Stimulated activated CD8-positive, alpha-beta memory T cell treated with anti-CD3 and anti-CD28 coated beads, Interleukin-15, amount 100 ng/mL, for 4 hours (primary cell): ENCODE measurements at regions not wholly inside any gene's neighbourhood (a gene's known extent, or its start where the extent isn't known, plus 50 kb on each side); places are given as distances from the start of the nearest gene placed in this dataset.

Experiments
- DNase-seq, 2 donors: peaks; one replicate each; pipeline ENCODE4 v3.0.0-alpha.2; 2020; ENCODE audit warnings: low read depth in 2 of 2

DNA sequence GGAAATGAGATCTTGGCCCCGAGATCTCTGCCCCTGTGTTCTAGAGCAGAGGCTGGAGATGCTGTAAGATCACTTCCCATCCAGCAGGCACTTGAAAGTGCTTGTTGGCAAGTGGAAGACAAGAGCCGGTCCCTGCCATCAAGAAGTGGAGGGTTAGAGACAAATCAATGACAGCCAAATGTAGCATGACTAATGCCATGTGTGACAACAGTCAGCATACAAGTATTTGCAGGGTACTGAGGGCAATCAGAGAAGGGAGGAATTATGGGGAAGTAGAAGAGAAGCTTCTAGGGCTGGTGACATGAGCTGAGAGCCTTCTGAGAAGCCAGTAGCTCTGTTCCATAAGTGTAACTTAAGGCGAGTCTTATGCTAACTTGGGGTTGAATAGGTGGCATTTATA is 58.6 kb downstream of the TMEM17 start:
- no peak for DNase-seq

DNA sequence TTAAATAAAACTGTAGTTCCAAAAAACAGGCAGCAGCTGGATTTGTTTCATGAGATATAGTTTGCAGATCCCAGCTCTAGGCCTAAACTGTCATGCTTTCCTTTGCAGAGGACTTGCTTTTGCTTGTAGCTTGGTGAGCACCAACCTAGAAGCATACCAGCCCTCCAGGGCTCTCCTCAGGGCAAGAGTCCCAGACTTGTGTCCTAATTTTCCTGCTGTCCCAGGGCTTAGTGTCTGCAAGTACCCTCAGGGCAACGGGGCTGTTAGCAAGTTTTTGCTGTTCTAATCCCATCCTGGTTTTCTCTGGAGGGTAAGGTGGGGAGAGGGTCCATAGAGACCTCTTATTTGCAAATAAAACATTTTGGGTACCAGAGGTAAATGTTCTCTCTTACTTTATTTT is 59.5 kb downstream of the TMEM17 start:
- no peak for DNase-seq

DNA sequence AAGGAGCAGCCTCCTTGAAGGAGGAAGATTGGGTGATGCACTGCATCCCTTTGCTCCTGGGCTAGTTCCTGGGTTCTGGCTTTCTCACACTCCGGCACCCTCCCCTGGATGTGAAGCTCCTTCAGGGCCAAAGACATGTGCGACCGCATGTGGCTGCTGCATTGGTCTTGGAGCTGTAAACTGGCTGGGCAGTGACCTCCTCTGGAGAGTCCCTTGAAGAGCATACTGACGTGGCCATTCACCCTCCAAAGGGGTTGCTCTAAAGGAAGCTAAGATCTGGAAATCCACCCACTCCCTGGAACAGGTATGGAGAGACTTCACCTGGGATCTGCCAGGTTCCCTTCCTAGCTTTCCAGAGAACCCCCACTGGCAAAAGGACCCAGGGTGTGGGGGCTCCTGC is 62.1 kb downstream of the TMEM17 start:
- no peak for DNase-seq

DNA sequence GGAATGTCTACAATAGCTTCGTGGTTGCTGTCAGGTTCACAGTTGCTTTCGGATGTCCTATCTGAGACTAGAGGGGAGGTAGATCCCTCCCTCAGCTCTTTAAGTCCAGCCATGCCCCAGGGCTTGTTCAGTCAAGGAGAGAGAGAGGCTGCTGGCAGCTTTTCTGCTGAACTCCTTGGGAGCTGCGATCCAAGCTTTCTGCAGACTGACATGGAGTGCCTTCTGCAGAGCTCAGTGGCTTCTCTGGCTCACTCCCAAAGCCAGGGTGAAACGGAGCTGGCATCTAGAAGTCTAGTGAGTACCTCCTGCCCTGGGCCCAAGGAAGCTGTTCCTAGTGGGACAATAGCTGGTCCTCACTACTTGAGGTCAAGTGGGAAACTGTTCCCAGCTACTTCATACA is 62.5 kb downstream of the TMEM17 start:
- no peak for DNase-seq

DNA sequence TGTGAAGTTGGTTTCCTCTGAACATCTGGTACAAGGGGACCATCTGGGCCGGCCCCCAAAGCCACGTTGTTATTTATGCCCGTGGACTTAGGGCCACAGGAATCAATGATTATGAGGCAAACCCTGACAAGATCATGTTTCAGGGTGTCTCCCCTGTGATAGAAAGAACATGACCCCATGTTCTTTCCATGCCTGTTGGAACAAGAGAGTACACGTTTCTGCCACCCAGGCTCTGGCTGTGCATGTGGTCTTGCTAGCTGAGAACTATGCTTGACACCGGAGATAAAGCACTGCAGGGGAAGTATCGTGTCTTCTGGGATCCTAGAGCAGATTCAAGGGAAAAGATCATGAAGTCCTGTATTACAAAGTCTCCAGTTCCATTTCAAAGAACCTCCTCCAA is 64.2 kb downstream of the TMEM17 start:
- DNase-seq: no peak

DNA sequence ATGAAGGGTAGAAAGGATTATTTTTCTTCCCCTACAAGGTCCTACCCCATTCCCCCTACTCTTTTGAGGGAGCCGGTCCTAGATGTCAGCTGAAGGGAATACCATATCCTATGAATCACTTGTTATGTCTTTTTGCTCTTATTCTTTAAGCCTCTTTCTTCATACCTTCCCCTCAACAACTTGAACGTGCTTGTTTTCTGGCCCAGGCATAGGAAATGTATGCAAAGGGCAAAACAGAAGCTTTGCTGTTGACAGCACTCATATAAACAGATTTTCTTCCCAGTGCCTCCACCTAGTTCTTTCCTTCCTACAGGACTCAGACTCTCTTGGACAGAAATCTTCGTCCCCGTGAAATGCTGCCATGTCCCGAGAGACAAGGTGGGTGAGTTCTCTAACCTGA is 64.6 kb downstream of the TMEM17 start:
- no peak for DNase-seq

DNA sequence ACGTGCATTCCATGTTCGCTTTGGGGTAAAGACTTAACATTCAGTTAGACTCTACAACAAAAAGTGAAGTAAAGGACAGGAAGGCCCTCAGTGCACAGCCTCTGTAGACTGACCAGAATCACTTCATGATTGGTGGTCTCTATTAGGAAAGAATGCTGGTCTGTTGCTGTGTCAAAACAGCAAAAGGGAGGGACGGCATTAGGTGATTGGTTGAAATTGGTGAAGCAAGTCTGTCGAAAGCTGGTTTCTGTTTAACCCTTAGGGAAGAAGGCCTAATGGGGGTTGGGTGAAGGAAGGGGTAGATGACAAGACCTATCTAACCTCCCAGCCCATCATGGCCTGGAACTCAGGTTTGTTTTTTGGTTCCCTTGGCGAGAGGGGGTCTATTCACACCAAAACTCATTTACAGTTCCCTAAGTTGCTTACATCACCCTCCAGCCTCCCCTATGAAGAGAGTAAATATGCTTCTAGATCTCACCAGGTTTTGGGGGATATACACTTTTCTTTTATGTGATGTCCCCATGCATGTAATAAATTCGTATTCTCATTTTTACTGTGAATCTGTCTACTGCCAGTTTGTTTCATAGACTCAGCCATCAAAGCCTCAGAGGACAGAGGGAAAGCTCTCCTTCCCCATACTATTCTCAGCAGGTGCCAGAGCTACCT is 65.6 kb downstream of the TMEM17 start:
- no peak for DNase-seq

DNA sequence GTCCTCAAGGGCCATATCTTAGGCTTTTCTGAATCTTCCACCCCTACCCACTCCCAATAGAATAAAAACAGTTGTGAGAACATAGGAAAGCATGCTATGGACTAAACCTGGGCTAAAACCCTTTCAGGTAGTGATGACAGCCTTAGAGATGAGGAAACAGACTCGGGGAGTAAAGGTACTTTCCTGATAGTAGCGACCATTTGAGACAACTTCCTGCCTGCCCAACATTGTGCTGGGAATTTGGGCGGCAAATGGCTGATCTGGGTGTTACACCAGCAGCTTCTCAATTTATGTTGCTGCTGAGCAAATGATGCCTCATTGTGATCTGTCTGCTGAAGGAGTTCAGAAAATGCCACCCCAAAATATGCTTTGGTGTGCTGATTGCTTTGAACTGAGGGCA is 66.6 kb downstream of the TMEM17 start:
- DNase-seq: no peak

DNA sequence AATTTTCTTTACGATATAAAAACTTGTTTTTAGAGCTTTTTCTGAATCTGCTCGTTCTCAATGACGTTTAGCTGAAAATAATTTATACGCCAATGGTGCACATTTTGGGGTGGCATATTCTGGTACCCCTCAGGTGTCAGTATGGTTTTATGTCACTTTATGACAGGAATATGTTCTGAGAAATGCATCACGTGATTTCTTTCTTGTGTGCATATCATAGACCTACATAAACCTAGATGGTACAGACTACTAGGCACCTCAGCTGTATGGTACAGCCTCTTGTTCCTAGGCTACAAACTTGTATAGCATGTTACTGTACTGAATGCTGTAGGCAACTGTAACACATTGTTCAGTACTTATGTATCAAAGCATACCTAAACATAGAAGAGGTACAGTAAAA is 68.2 kb downstream of the TMEM17 start:
- DNase-seq: no peak

DNA sequence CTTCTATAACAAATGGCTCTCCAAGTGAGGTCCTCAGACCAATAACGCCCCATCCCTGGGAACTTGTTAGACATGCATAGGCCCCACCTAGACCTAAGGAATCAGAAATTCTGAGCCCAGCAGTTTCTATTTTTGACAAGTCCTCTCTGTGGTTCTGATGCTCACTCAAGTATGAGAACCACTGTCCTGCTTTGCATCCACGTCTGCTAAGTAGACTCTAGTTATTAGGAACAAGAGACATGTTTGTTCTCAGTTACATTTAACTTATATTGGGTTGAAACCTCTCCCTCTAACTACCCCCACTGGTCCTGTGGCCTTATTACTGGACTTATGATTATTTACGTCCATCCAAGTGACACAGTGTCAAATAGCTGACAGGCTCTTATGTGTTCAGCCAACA is 70.3 kb downstream of the TMEM17 start:
- no peak for DNase-seq

DNA sequence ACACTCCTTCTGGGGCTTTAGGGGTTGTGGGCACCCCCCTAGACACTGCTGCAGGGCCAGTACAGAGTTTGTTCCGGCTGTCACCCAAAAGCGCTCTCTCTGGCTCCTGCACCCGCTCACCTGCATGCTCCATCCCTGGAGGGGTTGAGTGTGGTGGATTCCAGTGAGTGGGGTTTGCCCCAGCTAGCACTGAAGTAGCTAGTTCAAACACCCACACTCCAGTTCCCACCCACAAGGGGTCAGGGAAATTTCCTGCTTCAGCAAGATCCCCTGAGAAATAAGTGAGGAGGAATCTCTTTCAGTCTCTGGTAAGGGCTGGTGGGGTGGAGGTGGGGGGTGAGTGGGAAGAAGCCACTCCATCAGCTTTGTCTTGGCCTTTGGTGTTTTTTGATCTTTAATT is 73.6 kb downstream of the TMEM17 start:
- no peak for DNase-seq

DNA sequence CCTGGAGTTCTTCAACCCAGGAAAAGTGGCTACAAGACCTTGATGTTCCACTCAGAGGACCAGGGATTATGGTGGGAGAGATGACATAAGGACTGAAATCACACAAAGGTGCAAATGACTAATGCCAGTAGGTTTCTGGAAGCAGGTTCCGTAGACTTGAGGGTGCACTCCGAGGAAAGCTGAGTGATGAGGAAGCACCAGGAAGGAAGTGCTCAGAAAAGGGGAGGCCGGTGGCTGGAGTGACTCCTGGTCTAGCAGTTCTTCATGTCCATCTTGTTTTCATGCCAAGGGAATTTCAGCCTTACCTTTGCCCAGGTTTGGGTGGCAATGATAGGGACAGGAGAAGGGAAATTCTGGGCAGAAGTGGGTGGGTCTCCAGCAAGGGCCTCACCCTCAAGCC is 74.5 kb downstream of the TMEM17 start:
- no peak for DNase-seq

DNA sequence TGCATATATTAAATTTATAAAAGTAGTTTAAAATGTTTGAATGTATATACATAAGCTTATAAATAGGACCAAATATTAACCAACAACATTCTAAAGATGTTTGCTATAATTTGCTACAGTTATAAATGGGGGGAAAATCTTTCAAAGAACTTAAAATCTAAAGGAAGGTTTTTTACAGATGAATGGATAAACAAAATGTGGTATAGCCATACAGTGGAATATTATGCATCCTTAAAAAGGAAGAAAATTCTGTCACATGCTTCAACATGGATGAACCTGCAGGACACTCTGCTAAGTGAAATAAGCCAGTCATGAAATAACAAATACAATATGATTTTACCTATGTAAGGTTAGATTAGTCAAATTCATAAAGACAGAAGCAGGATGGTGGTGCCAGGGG is 75.8 kb downstream of the TMEM17 start:
- no peak for DNase-seq

DNA sequence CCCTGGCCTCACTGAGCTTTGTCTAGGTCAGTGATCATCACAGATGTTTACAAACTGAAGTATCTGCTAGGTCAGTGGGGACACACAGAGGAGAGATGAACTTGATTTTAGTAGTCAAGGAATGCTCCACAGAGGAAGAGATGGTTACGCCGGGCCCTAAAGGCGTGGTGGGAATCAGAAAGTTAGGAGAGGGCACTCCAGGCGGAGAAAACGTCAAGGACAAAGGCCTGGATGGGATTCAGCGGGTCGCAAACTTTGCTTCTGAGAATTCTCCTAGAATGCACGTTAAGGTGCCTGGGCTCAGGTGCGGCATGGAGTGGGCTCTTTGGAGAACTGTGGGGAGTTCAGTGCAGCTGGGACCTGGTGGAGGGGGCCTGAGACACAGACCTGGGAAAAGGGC is 78.8 kb downstream of the TMEM17 start:
- no peak for DNase-seq

DNA sequence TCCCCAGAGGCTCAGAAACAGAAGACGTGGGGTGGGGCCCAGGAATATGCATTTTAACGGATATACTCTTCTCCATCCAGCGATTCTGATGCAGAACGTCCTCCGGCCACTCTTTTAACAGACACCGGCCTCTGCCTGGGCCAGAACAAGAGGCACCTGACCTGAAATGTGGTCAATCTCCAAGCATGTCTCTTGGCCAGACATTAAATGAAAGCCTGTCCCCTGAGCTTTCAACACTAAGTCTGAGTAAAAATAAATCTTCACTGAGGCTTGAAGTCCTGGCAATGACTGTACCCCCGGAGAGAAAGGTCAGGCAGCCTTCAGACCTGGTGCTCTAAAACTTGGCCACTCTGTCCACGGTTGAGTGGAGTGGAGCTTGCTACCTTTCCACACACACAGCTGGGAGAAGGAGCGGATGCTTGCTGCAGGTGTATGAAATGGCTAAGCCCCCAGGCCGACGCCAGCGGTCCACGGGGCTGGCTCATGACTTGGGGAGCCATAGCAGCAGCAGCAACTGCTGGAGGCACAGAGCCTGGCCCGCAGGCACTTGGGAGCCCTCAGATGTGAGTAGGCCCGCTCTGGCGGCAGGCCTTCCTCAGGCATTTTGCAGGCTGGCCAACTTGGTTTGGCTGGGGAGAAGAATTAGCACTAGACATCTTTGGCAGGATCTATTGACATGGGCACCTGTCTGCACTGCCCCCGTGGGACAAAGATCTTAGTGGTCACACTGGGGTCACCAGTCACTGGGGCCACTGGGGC is 79.7 kb downstream of the TMEM17 start:
- no peak for DNase-seq

DNA sequence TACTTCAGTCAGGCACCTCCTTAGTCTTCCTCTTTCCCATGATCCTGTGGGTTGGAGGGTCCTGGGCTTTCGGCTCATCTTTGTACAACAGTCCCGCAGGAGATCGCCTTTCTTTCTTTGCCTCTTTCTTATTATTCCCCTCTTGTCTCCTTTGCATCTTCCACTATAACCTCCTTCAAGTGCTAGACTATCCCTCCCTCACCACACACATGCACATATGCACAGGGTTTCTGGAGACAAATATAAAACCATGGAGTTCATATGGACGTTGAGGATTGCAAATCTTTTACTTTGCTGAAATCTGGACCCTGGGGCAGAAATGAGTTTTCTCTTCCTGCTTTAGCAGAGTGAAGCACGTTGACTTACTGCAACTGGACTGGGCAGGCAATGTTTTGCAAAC is 80.3 kb downstream of the TMEM17 start:
- no peak for DNase-seq

DNA sequence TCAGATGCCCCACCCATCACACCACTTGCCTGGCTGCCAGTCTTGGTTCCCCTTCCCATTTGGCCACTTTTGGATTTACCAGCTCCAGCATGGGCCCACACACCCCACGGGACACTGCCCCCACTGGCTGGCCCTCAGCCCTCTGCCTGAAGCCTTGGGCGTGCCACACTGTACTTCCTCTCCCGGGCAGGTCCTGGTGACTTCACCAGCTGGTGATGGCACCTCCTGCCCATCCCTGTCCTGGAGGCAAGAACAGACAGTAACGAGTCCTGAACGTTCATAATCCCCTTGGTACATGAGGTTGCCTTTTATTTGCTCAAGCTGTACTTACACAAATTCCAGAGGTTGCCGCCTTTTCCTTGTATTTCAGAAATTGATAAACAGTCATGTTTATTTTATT is 81.1 kb downstream of the TMEM17 start:
- DNase-seq: no peak

DNA sequence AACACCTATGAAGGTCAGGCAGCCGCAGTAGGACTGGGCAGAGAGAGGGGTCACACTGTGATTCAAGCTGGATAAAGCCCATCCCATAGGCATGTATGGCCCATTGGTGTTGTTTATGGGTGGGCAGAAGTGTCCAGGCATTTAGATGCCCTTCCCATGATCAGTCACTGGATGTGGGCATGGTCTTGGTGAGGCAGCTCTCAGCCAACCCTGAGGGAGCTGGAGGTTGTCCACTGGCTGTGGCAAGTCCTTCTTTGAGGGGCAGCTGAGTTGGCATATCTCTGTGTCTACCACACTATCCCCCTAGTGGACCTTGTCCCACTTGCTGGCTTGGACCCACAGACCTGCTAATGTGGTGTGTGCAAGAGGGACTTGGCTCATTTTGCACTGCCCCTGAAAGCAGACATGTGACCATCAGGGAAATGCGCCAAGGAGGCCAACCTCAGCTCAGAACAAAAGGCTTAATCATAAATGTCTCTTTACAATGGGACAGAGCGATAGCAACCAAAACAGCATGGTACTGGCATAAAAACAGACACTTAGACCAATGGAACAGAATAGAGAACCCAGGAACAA is 82.0 kb downstream of the TMEM17 start:
- no peak for DNase-seq

DNA sequence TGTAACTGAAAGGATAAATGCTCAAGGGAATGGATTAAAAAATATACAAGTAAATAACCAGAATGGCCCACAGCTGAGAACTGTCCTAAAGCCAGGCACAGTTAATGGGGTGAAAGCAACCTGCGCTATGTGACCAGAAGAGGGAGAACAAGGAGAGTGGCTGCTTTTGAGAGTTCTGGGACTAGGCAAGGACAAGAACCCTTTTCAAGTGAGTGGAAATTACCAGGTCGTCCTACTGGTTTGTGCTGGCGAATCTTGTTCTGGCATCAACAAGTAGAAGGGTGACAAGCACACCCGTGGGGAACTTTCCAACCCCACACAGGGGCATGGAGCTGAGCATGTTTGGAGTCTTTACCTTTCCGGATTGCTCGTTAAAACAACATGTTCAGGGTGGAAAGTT is 82.8 kb downstream of the TMEM17 start:
- DNase-seq: no peak

DNA sequence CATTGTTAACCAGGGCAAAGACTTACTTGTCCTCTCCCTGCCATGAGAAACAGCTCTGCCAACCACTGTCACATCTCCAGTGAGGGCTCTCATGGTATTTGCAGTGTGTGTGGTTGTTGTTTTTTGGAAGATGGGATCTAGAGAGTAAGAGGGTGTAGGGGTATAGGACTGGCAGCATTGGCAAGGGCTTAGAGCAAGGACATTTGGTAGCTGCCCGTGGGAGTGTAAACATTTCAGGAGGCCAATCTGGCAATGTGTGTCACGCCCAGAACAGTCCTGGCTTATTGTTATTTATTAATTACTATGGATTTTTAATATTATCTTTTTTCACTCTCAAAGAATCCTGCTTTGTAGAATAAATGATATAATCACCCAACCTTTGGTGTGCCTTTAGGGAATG is 90.5 kb downstream of the TMEM17 start:
- DNase-seq: no peak

DNA sequence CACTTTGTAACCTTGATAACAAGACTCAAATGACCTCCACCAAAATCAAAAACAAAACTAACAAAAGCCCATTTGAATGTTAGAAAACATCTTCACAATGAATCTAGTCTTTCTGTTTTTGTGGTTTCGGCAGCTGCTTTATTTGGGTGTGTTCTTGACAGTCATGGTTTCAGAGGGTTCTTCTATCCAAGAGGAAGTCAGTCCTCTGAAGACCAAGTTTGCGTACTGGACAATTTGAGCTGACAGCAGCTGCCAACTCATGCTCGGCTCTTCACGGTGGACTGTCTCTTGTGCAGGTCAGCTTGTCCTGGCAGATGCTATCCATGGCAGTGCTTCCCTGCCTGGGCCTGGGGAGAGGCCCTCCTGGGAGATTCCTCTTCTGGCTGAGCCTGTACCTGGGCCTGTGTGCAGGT is 91.0 kb downstream of the TMEM17 start:
- DNase-seq: no peak

DNA sequence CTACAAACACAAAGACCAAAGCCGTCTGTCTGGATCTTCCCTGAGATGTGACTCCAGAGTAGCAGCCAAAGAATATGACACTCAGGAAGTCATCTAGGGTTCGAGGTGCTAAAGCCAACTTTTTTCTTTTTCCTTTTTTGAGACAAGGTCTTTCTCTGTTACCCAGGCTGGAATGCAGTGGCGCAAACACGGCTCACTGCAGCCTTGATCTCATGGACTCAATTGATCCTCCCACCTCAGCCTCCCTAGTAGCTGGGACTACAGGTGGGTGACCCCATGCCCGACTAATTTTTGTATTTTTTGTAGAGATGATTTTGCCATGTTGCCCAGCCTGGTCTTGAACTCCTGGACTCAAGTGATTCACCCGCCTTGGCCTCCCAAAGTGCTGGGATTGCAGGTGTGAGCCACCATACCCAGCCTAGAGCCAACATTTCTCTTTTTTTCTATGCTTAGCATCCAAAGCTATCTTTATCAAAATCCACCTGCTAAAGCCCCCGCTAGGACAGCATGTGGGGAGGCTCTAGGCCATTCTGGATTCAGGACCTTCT is 92.8 kb downstream of the TMEM17 start:
- no peak for DNase-seq

DNA sequence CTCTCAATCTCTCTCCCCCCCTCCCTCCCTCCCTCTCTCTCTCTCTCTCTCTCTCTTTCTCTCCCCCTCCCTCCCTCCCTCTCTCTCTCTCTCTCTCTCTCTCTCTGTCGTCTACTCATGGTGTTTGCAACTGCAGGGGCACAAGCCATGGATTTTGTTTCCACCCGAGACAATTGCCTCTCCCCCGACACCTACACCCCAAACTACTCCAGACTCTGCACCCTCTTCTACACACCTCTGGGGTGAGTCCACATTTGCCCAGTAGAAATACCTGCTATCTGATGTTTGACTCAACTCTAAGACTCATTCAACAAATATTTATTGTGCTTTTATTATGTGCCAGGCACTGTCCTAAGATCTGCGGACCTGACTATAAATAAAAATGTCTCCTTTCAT is 93.7 kb downstream of the TMEM17 start:
- DNase-seq: no peak
